ENCODE measurements at regions not wholly inside any gene's neighbourhood (a gene's known extent, or its start where the extent isn't known, plus 50 kb on each side); places are given as distances from the start of the nearest gene placed in this dataset.

DNA sequence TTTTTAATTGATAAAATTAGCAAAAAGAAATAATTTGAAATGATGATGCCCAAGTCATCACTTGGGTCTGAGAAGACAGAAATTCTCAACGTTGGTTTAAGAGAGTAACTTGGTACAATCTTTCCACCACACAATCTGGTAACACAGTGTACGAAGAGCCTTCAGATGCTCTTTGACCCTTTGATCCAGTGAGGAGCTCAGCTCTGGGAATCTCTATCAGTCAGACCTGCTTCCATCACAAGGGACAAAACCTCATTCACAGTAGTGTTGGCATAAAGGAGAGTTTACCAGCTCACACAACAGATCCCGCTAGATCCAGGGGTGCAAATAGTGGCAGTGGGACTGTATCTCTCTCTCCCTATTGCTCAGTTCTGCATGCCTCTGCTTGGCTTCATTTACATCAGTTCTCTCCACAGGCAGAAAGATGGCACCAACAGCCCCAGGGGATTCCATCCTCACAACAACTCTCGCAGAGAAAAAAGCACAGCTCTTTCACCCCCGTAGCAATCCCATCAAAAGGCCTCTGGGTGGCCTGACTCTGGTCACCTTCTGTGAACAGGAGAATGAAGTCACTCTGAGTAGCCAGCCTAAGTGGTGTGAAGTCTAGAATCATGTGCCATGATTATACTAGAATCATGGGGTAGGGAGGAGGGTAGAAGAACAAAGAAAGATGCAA is 119.7 kb downstream of the ZNF281 start:
- TF ChIP-seq, protein P1, sequence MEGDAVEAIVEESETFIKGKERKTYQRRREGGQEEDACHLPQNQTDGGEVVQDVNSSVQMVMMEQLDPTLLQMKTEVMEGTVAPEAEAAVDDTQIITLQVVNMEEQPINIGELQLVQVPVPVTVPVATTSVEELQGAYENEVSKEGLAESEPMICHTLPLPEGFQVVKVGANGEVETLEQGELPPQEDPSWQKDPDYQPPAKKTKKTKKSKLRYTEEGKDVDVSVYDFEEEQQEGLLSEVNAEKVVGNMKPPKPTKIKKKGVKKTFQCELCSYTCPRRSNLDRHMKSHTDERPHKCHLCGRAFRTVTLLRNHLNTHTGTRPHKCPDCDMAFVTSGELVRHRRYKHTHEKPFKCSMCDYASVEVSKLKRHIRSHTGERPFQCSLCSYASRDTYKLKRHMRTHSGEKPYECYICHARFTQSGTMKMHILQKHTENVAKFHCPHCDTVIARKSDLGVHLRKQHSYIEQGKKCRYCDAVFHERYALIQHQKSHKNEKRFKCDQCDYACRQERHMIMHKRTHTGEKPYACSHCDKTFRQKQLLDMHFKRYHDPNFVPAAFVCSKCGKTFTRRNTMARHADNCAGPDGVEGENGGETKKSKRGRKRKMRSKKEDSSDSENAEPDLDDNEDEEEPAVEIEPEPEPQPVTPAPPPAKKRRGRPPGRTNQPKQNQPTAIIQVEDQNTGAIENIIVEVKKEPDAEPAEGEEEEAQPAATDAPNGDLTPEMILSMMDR (conservative IDR thresholded peaks at IDR 0.05 in 1 of 2, IDR thresholded peaks at IDR 0.05 in 1 of 2; ENCODE audit: extremely low read depth in 1 of 2, insufficient read depth in 1 of 2, low read depth in 1 of 2, low read length in 2 of 2) = no peak
- TF ChIP-seq EZH2 (IDR thresholded peaks at IDR 0.05; ENCODE audit: borderline replicate concordance, low read length) = no peak
